ENCODE measurements at regions not wholly inside any gene's neighbourhood (a gene's known extent, or its start where the extent isn't known, plus 50 kb on each side); places are given as distances from the start of the nearest gene placed in this dataset.
A peak's percentile ranks its signal among the peaks of the same experiment; 100 is the strongest.

- DNase-seq (ENCODE audit: low spot score): no peak
- peaks cover 8% of the 10 kb centered on the region; the same call in 1 of the 2 replicates for H3K9me3 Mint-ChIP-seq
- no peak overlapping the region for H3K27ac Mint-ChIP-seq
- no peaks in the 10 kb centered on the region for H3K4me1 Mint-ChIP-seq
- CTCF ChIA-PET: no interaction called here
- no peak for ATAC-seq
- POLR2A ChIA-PET: no interaction called here
- no peak overlapping the region for H3K4me3 Mint-ChIP-seq
- TF ChIP-seq STAT6 (CRISPR knock-in tag; conservative IDR thresholded peaks at IDR 0.05; ENCODE audit: low read depth) (no peak), SMAD3 (CRISPR knock-in tag; IDR thresholded peaks at IDR 0.05; ENCODE audit: borderline replicate concordance) (no peak), ZNF317 (CRISPR knock-in tag; IDR thresholded peaks at IDR 0.05; ENCODE audit: borderline replicate concordance, low read depth) (no peak), CBFB (CRISPR knock-in tag; IDR thresholded peaks at IDR 0.05; ENCODE audit: low read depth) (no peak), IRF1 (CRISPR knock-in tag; IDR thresholded peaks at IDR 0.05) (no peak), NFE2L1 (CRISPR knock-in tag; IDR thresholded peaks at IDR 0.05) (no peak)
- TF ChIP-seq, protein P1, sequence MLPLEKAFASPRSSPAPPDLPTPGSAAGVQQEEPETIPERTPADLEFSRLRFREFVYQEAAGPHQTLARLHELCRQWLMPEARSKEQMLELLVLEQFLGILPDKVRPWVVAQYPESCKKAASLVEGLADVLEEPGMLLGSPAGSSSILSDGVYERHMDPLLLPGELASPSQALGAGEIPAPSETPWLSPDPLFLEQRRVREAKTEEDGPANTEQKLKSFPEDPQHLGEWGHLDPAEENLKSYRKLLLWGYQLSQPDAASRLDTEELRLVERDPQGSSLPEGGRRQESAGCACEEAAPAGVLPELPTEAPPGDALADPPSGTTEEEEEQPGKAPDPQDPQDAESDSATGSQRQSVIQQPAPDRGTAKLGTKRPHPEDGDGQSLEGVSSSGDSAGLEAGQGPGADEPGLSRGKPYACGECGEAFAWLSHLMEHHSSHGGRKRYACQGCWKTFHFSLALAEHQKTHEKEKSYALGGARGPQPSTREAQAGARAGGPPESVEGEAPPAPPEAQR (CRISPR knock-in tag; IDR thresholded peaks at IDR 0.05): no peak
- H3K27me3 Mint-ChIP-seq (ENCODE audit: low read depth): no peaks in the 10 kb centered on the region
- H3K36me3 Mint-ChIP-seq: no peaks in the 10 kb centered on the region
Measured at GRCh38 chr4:59748433-59748832, 1451.7 kb upstream of the ADGRL3 start.

DNA sequence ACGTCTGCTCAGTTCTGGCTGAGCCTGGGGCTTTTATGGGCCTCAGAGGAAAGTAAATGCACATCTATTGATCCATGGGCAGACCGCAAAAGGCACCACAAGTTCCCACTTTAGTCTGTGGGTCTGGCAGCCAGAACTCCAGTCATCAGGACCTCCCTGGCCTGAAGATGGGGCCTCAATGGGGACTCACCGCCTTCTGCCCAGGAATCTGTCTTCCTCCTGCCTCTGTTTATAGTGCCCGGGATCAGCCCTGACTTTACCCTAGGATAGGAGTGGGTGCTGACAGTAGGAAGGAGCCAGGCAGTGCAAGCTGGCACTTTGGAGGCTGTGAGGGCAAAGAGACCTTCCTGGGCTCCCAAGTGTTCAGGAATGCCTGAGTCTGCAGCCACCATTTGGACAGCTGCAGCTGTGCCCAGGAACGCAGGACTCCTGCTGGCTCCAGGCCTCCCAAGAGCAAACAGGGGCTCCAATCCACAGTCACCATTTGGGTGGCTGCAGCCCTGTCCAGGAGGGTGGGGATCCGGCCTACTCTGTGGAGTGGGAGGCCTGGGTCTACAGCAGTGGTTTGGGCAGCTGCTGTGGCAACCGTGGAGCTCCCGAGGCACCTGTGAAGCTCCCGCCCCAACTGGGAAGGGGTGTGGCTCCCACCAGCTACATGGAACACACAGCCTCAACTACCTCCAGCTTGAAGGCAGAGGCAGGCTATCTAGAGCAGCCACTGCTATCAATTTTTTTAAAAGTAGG, 1440.9 kb upstream of the ADGRL3 start:
- H3K27ac Mint-ChIP-seq: no peak overlapping the region
- H3K4me1 Mint-ChIP-seq: no peaks in the 10 kb centered on the region
- no peak for TF ChIP-seq RELA (CRISPR knock-in tag; IDR thresholded peaks at IDR 0.05; ENCODE audit: borderline replicate concordance)
- TF ChIP-seq NFYB (CRISPR knock-in tag; conservative IDR thresholded peaks at IDR 0.05; ENCODE audit: low read depth): no peak
- no peak for TF ChIP-seq ZNF416 (CRISPR knock-in tag; IDR thresholded peaks at IDR 0.05)
- TF ChIP-seq, protein P1 (CRISPR knock-in tag; IDR thresholded peaks at IDR 0.05): no peak
- TF ChIP-seq ELF4 (CRISPR knock-in tag; IDR thresholded peaks at IDR 0.05; ENCODE audit: low read depth): no peak
- no peak for TF ChIP-seq IRF2 (CRISPR knock-in tag; IDR thresholded peaks at IDR 0.05; ENCODE audit: borderline replicate concordance, low read depth)
- no peak for TF ChIP-seq CBFB (CRISPR knock-in tag; IDR thresholded peaks at IDR 0.05; ENCODE audit: low read depth)
- no peak for TF ChIP-seq ZNF671 (CRISPR knock-in tag; IDR thresholded peaks at IDR 0.05)
- CTCF ChIA-PET: no interaction called here
- no peak for DNase-seq (ENCODE audit: low spot score)
- no peaks in the 10 kb centered on the region; the same call in 1 of the 2 replicates for H3K27me3 Mint-ChIP-seq (ENCODE audit: low read depth)
- no peaks in the 10 kb centered on the region for H3K36me3 Mint-ChIP-seq
- POLR2A ChIA-PET: no interaction called here
- ATAC-seq: peak; percentile 64
- no peaks in the 10 kb centered on the region for H3K9me3 Mint-ChIP-seq
- H3K4me3 Mint-ChIP-seq: no peak overlapping the region

- Mint-ChIP-seq H3K27me3 (ENCODE audit: low read depth) (no peaks in the 10 kb centered on the region; the same call in 1 of the 2 replicates), H3K9me3 (no peaks in the 10 kb centered on the region), H3K27ac (no peak overlapping the region), H3K36me3 (no peaks in the 10 kb centered on the region), H3K4me3 (no peak overlapping the region), H3K4me1 (no peaks in the 10 kb centered on the region)
- CTCF ChIA-PET: no interaction called here
- DNase-seq (ENCODE audit: low spot score) (no peak), ATAC-seq (no peak)
- POLR2A ChIA-PET: no interaction called here
- no peak for TF ChIP-seq ETV6 (CRISPR knock-in tag; IDR thresholded peaks at IDR 0.05)
- TF ChIP-seq ATF1 (CRISPR knock-in tag; IDR thresholded peaks at IDR 0.05): no peak
- TF ChIP-seq, protein P2, sequence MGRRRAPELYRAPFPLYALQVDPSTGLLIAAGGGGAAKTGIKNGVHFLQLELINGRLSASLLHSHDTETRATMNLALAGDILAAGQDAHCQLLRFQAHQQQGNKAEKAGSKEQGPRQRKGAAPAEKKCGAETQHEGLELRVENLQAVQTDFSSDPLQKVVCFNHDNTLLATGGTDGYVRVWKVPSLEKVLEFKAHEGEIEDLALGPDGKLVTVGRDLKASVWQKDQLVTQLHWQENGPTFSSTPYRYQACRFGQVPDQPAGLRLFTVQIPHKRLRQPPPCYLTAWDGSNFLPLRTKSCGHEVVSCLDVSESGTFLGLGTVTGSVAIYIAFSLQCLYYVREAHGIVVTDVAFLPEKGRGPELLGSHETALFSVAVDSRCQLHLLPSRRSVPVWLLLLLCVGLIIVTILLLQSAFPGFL (CRISPR knock-in tag; IDR thresholded peaks at IDR 0.05; ENCODE audit: borderline replicate concordance): no peak
- TF ChIP-seq ZNF219 (CRISPR knock-in tag; IDR thresholded peaks at IDR 0.05; ENCODE audit: borderline replicate concordance): no peak
- no peak for TF ChIP-seq KAT7 (CRISPR knock-in tag; IDR thresholded peaks at IDR 0.05; ENCODE audit: borderline replicate concordance)
- TF ChIP-seq, protein P3, sequence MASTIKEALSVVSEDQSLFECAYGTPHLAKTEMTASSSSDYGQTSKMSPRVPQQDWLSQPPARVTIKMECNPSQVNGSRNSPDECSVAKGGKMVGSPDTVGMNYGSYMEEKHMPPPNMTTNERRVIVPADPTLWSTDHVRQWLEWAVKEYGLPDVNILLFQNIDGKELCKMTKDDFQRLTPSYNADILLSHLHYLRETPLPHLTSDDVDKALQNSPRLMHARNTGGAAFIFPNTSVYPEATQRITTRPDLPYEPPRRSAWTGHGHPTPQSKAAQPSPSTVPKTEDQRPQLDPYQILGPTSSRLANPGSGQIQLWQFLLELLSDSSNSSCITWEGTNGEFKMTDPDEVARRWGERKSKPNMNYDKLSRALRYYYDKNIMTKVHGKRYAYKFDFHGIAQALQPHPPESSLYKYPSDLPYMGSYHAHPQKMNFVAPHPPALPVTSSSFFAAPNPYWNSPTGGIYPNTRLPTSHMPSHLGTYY (CRISPR knock-in tag; IDR thresholded peaks at IDR 0.05): no peak
- TF ChIP-seq MYBL2 (CRISPR knock-in tag; IDR thresholded peaks at IDR 0.05): no peak
- TF ChIP-seq, protein P1 (CRISPR knock-in tag; IDR thresholded peaks at IDR 0.05): no peak
Measured at GRCh38 chr4:59762344-59762743, 1437.8 kb upstream of the ADGRL3 start.

Measured in WTC11 (cell line).